ENCODE measurements at regions not wholly inside any gene's neighbourhood (a gene's known extent, or its start where the extent isn't known, plus 50 kb on each side); places are given as distances from the start of the nearest gene placed in this dataset.
"Not testable (repeated sequence)": the region's sequence is repeated elsewhere in the genome, so short reads cannot be mapped to it uniquely, and the experiment has no call there.

DNA sequence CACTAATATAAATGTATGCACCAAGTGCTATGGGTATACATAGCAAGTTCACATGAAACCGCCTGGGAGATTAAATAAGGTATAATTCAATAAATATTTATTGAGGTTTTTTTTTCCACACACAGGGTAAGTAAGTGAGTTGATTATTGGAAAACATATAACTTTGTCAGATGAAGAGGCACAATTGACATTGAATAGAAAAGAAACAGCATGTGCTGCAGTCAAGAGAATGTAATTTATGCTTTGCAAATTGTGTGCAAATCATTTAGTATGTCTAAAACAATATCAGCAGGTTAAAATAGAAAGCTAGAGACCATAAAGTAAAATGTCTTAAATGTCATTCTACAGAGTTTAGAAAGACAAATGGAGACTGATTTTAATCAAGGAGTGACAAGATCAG lies 560.0 kb downstream of the AMY1C start:
- no peak overlapping the region for H3K4me3 ChIP-seq
- WGBS, 5 donors: 71 to 88% (median 78%) methylated on average over 1 of the region's 1 CpG
- no peak overlapping the region for H3K27ac ChIP-seq
- H3K4me1 ChIP-seq: no peaks in the 10 kb centered on the region
- H3K27me3 ChIP-seq (replicated peaks in 1 of 7): no peaks in the 10 kb centered on the region
- no peaks in the 10 kb centered on the region for H3K36me3 ChIP-seq
- intact Hi-C loops (cut with DNase I; ENCODE audit: low total_unique reads): no loop called here
- H3K9me3 ChIP-seq: peaks cover 0 to 9% (median 0%) of the 10 kb centered on the region in 8 donors
- TF ChIP-seq POLR2A (IDR thresholded peaks at IDR 0.05): no peak
- no peak for DNase-seq

DNA sequence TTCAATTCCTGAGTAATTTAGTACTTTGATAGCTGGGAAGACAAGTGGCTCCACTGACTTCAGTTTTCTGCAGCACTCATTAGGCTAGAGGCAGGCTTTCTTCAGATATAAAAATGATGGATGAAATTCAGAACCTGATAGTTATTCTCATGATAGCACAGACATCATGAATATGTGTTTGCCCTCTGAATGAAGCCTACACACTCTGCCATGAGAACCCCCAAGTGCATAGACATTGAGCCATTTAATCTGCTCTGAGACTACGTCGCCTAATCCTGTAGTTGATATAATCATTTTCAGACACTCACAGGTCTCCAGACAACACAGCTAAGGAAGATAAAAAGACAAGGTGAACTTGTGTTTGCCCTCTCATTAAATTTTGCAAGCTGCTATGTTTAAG lies 566.1 kb downstream of the AMY1C start:
- no peak for DNase-seq
- WGBS, 5 donors: 82 to 92% (median 88%) methylated on average over 2 of the region's 2 CpGs
- Histone ChIP-seq H3K4me1 (no peaks in the 10 kb centered on the region), H3K27me3 (replicated peaks in 1 of 7) (no peaks in the 10 kb centered on the region), H3K4me3 (no peak overlapping the region), H3K9me3 (peaks cover 0 to 9% (median 0%) of the 10 kb centered on the region in 8 donors), H3K27ac (no peak overlapping the region), H3K36me3 (no peaks in the 10 kb centered on the region)
- intact Hi-C loops (cut with DNase I; ENCODE audit: low total_unique reads): no loop called here
- TF ChIP-seq POLR2A (IDR thresholded peaks at IDR 0.05) (no peak), POLR2AphosphoS5 (IDR thresholded peaks at IDR 0.05) (no peak)
- TF ChIP-seq, protein P1, sequence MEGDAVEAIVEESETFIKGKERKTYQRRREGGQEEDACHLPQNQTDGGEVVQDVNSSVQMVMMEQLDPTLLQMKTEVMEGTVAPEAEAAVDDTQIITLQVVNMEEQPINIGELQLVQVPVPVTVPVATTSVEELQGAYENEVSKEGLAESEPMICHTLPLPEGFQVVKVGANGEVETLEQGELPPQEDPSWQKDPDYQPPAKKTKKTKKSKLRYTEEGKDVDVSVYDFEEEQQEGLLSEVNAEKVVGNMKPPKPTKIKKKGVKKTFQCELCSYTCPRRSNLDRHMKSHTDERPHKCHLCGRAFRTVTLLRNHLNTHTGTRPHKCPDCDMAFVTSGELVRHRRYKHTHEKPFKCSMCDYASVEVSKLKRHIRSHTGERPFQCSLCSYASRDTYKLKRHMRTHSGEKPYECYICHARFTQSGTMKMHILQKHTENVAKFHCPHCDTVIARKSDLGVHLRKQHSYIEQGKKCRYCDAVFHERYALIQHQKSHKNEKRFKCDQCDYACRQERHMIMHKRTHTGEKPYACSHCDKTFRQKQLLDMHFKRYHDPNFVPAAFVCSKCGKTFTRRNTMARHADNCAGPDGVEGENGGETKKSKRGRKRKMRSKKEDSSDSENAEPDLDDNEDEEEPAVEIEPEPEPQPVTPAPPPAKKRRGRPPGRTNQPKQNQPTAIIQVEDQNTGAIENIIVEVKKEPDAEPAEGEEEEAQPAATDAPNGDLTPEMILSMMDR (IDR thresholded peaks at IDR 0.05 in 8 of 11, conservative IDR thresholded peaks at IDR 0.05 in 3 of 11): no peak

DNA sequence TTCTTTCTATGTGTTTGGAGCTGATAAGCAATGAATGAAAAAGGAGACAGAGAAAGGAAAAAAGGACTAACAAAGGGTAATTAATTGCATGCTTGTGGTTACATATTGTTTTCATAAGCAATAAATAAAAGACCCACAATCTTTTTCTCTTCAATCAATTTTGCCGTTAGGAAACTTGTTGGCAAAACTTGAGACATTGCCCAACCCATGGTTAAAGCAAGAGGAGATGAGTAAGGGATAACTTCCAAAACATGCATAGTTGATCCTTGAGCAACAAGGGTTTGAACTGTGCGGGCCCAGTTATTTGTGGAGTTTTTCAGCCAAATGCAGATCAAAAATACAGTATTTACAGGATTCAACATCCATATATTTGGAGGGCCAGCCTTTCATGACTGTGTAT lies 572.4 kb downstream of the AMY1C start:
- no peaks in the 10 kb centered on the region for H3K36me3 ChIP-seq
- H3K27ac ChIP-seq: no peak overlapping the region
- H3K9me3 ChIP-seq: peaks cover 0 to 10% (median 3%) of the 10 kb centered on the region in 8 donors
- H3K4me1 ChIP-seq: no peaks in the 10 kb centered on the region
- intact Hi-C loops (cut with DNase I; ENCODE audit: low total_unique reads): no loop called here
- no peak overlapping the region for H3K4me3 ChIP-seq
- 76 to 85% (median 78%) methylated on average over 2 of the region's 2 CpGs for WGBS, 5 donors
- no peak for DNase-seq
- no peak for TF ChIP-seq POLR2AphosphoS5 (IDR thresholded peaks at IDR 0.05)
- no peak for TF ChIP-seq POLR2A (IDR thresholded peaks at IDR 0.05)
- TF ChIP-seq, protein P1 (IDR thresholded peaks at IDR 0.05 in 8 of 11, conservative IDR thresholded peaks at IDR 0.05 in 3 of 11): no peak
- H3K27me3 ChIP-seq (replicated peaks in 1 of 7): no peaks in the 10 kb centered on the region

DNA sequence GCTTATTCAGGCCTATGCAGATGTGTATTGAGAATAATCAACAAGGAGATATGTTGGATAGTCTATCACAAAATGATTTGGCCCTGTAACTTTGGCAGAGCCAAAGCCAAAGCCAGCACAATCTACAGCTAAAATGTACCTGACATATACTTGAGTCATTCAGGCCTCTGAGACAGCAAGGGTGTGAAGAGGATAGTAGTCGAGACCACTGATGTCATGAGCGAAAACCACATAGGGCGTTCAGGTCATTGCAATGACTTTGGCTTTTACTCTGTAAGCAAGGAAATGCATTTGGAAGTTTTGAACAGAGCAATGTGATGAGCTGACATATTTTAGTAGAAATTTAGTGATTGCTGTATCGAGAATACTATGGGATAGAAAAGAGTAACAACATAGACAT lies 579.6 kb downstream of the AMY1C start:
- intact Hi-C loops (cut with DNase I; ENCODE audit: low total_unique reads): no loop called here
- TF ChIP-seq, protein P1 (IDR thresholded peaks at IDR 0.05 in 8 of 11, conservative IDR thresholded peaks at IDR 0.05 in 3 of 11): no peak
- no peak for TF ChIP-seq POLR2AphosphoS5 (IDR thresholded peaks at IDR 0.05)
- no peak for TF ChIP-seq POLR2A (IDR thresholded peaks at IDR 0.05)
- H3K27ac ChIP-seq: no peak overlapping the region
- WGBS, 5 donors: 79 to 89% (median 88%) methylated on average over 4 of the region's 4 CpGs
- no peak overlapping the region for H3K4me3 ChIP-seq
- H3K9me3 ChIP-seq: peaks cover 0 to 12% (median 5%) of the 10 kb centered on the region in 8 donors
- no peaks in the 10 kb centered on the region for H3K4me1 ChIP-seq
- no peak for DNase-seq
- no peaks in the 10 kb centered on the region for H3K36me3 ChIP-seq
- H3K27me3 ChIP-seq (replicated peaks in 1 of 7): no peaks in the 10 kb centered on the region

DNA sequence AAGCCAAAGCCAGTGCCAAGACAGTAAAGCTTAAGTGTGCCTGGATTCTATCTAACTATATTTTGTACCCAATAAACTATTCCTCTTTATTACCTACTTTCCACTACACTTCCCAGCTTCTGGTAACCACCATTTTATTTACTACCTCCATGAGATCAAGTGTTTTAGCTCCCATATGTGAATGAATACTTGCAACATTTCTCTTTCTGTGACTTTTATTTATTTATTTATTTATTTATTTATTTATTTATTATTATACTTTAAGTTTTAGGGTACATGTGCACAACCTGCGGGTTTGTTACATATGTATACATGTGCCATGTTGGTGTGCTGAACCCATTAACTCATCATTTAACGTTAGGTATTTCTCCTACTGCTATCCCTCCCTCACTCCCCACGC lies 582.1 kb downstream of the AMY1C start:
- WGBS, 5 donors: 75 to 90% (median 87%) methylated on average over 2 to 3 of the region's 3 CpGs
- no peak for DNase-seq
- no peak overlapping the region for H3K4me3 ChIP-seq
- H3K27me3 ChIP-seq (replicated peaks in 1 of 7): no peaks in the 10 kb centered on the region
- intact Hi-C loops (cut with DNase I; ENCODE audit: low total_unique reads): no loop called here
- TF ChIP-seq, protein P1 (IDR thresholded peaks at IDR 0.05 in 8 of 11, conservative IDR thresholded peaks at IDR 0.05 in 3 of 11): no peak
- TF ChIP-seq POLR2AphosphoS5 (IDR thresholded peaks at IDR 0.05) (no peak), POLR2A (IDR thresholded peaks at IDR 0.05) (no peak)
- H3K36me3 ChIP-seq: no peaks in the 10 kb centered on the region
- no peak overlapping the region for H3K27ac ChIP-seq
- H3K9me3 ChIP-seq: peaks cover 0 to 15% (median 5%) of the 10 kb centered on the region in 8 donors
- no peaks in the 10 kb centered on the region for H3K4me1 ChIP-seq

DNA sequence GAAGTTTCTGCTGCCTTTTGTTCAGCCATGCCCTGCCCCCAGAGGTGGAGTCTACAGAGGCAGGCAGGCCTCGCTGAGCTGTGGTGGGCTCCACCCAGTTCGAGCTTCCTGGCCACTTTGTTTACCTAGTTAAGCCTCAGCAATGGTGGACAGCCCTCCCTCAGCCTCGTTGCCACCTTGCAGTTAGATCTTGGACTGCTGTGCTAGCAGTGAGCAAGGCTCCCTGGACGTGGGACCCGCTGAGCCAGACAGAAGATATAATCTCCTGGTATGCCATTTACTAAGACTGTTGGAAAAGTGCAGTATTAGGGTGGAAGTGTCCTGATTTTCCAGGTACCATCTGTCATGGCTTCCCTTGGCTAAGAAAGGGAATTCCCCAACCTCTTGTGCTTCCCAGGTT lies 588.2 kb downstream of the AMY1C start:
- peaks cover 0 to 37% (median 6%) of the 10 kb centered on the region in 8 donors for H3K9me3 ChIP-seq
- H3K4me3 ChIP-seq; H3K4me1 ChIP-seq; DNase-seq; H3K27ac ChIP-seq; intact Hi-C loops (cut with DNase I; ENCODE audit: low total_unique reads); H3K36me3 ChIP-seq; H3K27me3 ChIP-seq (replicated peaks in 1 of 7): not testable (repeated sequence)
- 49 to 74% (median 65%) methylated on average over 4 to 5 of the region's 5 CpGs for WGBS, 5 donors
